Liver (tissue), 8 donors: ENCODE measurements at regions not wholly inside any gene's neighbourhood (a gene's known extent, or its start where the extent isn't known, plus 50 kb on each side); places are given as distances from the start of the nearest gene placed in this dataset.

ENCODE experiments used
- DNase-seq: peaks from one replicate; pipeline ENCODE4 v3.0.0-alpha.2; 2017; ENCODE audit warnings: low spot score
- H3K27ac ChIP-seq, 2 donors: one replicate each; pipeline ENCODE4 v1.7.0; 2013; ENCODE audit warnings: inconsistent platforms in 2 of 2, low read length in 2 of 2, control low read depth in 1 of 2, low read depth in 1 of 2, mild to moderate bottlenecking in 1 of 2
- H3K27me3 ChIP-seq, 4 donors: one replicate each; pipeline versions ENCODE4 v1.6.1 to v1.7.0; 2013; ENCODE audit warnings: low read length in 3 of 4, inconsistent platforms in 1 of 4, mild to moderate bottlenecking in 1 of 4, moderate library complexity in 1 of 4; ENCODE audit not compliant: control insufficient read depth in 4 of 4, insufficient read depth in 4 of 4
- H3K36me3 ChIP-seq, 4 donors: one replicate each; pipeline versions ENCODE4 v1.6.1 to v1.7.0; 2013; ENCODE audit warnings: low read length in 3 of 4, mild to moderate bottlenecking in 3 of 4, low read depth in 1 of 4, moderate library complexity in 1 of 4; ENCODE audit not compliant: control insufficient read depth in 4 of 4, insufficient read depth in 3 of 4
- H3K4me1 ChIP-seq, 4 donors: one replicate each; pipeline versions ENCODE4 v1.6.1 to v1.7.0; 2013; ENCODE audit warnings: low read length in 3 of 4, mild to moderate bottlenecking in 3 of 4, moderate library complexity in 1 of 4; ENCODE audit not compliant: control insufficient read depth in 4 of 4, insufficient read depth in 4 of 4
- H3K4me3 ChIP-seq, 3 donors: one replicate each; pipeline versions ENCODE4 v1.6.1 to v1.7.0; 2013; ENCODE audit warnings: low read length in 3 of 3, control low read depth in 1 of 3, low read depth in 1 of 3, mild to moderate bottlenecking in 1 of 3
- H3K9ac ChIP-seq, 2 donors: one replicate each; pipeline ENCODE4 v1.7.0; 2013; ENCODE audit warnings: low read length in 2 of 2, mild to moderate bottlenecking in 2 of 2, moderate library complexity in 2 of 2, control low read depth in 1 of 2, low read depth in 1 of 2
- H3K9me3 ChIP-seq, 4 donors: one replicate each; pipeline versions ENCODE4 v1.6.1 to v1.7.0; 2013; ENCODE audit warnings: low read length in 3 of 4; ENCODE audit not compliant: control insufficient read depth in 4 of 4
- CTCF ChIP-seq: fragments of 150-350 bp; IDR thresholded peaks from 2 replicates; pipeline ENCODE4 v1.5.1; 2017; ENCODE audit warnings: improper control_type of control experiment, low read depth, low read length; ENCODE audit not compliant: missing input control
- EGR1 ChIP-seq, 2 donors: IDR thresholded peaks; 2 replicates each; pipeline ENCODE4 v1.6.1; 2016 to 2018; ENCODE audit warnings: antibody characterized with exemption in 2 of 2, low read depth in 2 of 2
- FOXA1 ChIP-seq: IDR thresholded peaks from 2 replicates; pipeline ENCODE4 v1.6.1; 2016; ENCODE audit warnings: antibody characterized with exemption
- FOXA2 ChIP-seq: IDR thresholded peaks from 2 replicates; pipeline ENCODE4 v1.6.1; 2016; ENCODE audit warnings: antibody characterized with exemption
- GABPA ChIP-seq, 2 donors: IDR thresholded peaks in 1 of 2; conservative IDR thresholded peaks in 1 of 2; 2 replicates each; pipeline ENCODE4 v1.6.1; 2016; ENCODE audit warnings: antibody characterized with exemption in 2 of 2, mild to moderate bottlenecking in 1 of 2, moderate library complexity in 1 of 2
- HNF4A ChIP-seq, 2 donors: conservative IDR thresholded peaks; 2 replicates each; pipeline ENCODE4 v1.6.1; 2016; ENCODE audit warnings: antibody characterized with exemption in 2 of 2, mild to moderate bottlenecking in 2 of 2
- HNF4G ChIP-seq: IDR thresholded peaks from 2 replicates; pipeline ENCODE4 v1.6.1; 2016; ENCODE audit warnings: antibody characterized with exemption
- JUND ChIP-seq, 2 donors: IDR thresholded peaks; 2 replicates each; pipeline ENCODE4 v1.6.1; 2016; ENCODE audit warnings: antibody characterized with exemption in 2 of 2
- NR2F2 ChIP-seq: IDR thresholded peaks from 2 replicates; pipeline ENCODE4 v1.6.1; 2016; ENCODE audit warnings: antibody characterized with exemption
- RAD21 ChIP-seq, 2 donors: IDR thresholded peaks; 2 replicates each; pipeline ENCODE4 v1.6.1; 2016; ENCODE audit warnings: antibody characterized with exemption in 2 of 2, mild to moderate bottlenecking in 2 of 2
- RXRA ChIP-seq, 2 donors: IDR thresholded peaks; 2 replicates each; pipeline ENCODE4 v1.6.1; 2017 to 2018; ENCODE audit warnings: antibody characterized with exemption in 2 of 2, mild to moderate bottlenecking in 1 of 2
- SP1 ChIP-seq: IDR thresholded peaks from 2 replicates; pipeline ENCODE4 v1.6.1; 2018; ENCODE audit warnings: antibody characterized with exemption, mild to moderate bottlenecking
- TAF1 ChIP-seq: conservative IDR thresholded peaks from 2 replicates; pipeline ENCODE4 v1.6.1; 2016; ENCODE audit warnings: antibody characterized with exemption, mild to moderate bottlenecking
- YY1 ChIP-seq: IDR thresholded peaks from 2 replicates; pipeline ENCODE4 v1.6.1; 2016; ENCODE audit warnings: antibody characterized with exemption, mild to moderate bottlenecking
- WGBS: extraction: QIAGEN DNeasy Blood & Tissue Kit; methylation state at CpG from one replicate; pipeline ENCODE4 v1.1.7; 2013; 5-methylcytosine and 5-hydroxymethylcytosine counted together
- TF ChIP-seq, protein P1 (sequence below): IDR thresholded peaks from 2 replicates; pipeline ENCODE4 v1.6.1; 2016; ENCODE audit warnings: antibody characterized with exemption
- TF ChIP-seq, protein P2 (sequence below): IDR thresholded peaks from 2 replicates; pipeline ENCODE4 v1.6.1; 2016; ENCODE audit warnings: antibody characterized with exemption
- TF ChIP-seq, protein P3 (sequence below): IDR thresholded peaks from 2 replicates; pipeline ENCODE4 v1.6.1; 2016; ENCODE audit warnings: antibody characterized with exemption
- TF ChIP-seq, protein P4 (sequence below): IDR thresholded peaks from 2 replicates; pipeline ENCODE4 v1.6.1; 2016; ENCODE audit warnings: antibody characterized with exemption, mild to moderate bottlenecking
- donor health status: healthy.
- donor health status: healthy.
- donor health status: healthy.
- donor health status: healthy.
- donor health status: healthy.

DNA sequence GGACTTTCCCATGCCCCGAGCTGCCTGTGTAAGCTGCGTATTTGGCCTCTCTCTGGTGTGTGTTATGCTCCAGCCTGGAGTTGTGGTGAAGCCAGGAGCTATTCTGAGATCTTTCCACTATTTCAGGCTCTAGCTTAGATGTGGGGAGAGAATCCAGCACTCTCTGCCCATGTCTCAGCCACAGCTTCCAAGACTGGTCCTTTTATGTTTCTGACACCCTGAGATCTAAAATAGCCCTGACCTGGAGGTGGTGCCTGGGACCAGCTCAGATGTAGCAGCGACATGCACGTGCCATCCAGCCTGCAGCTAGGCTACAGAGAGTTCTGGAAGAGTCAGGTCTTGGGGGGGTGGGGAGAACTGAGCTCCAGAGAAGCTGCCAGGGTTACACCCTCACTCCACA is 76.5 kb downstream of the TENT5C start:
- H3K36me3 ChIP-seq, result no peaks in the 10 kb centered on the region
- no peak for DNase-seq
- H3K27me3 ChIP-seq, result no peaks in the 10 kb centered on the region
- WGBS, result 95% methylated on average over 4 of the region's 4 CpGs
- H3K9me3 ChIP-seq, result no peaks in the 10 kb centered on the region
- TF ChIP-seq EGR1 (IDR thresholded peaks at IDR 0.05; ENCODE audit: low read depth in 2 of 2) (no peak), JUND (IDR thresholded peaks at IDR 0.05) (no peak), FOXA2 (no peak), HNF4A (conservative IDR thresholded peaks at IDR 0.05) (no peak), SP1 (no peak), RAD21 (IDR thresholded peaks at IDR 0.05) (no peak), YY1 (no peak), TAF1 (no peak), NR2F2 (no peak), CTCF (no peak), HNF4G (no peak), FOXA1 (no peak), RXRA (IDR thresholded peaks at IDR 0.05) (no peak), GABPA (IDR thresholded peaks at IDR 0.05 in 1 of 2, conservative IDR thresholded peaks at IDR 0.05 in 1 of 2) (no peak)
- TF ChIP-seq, protein P1, sequence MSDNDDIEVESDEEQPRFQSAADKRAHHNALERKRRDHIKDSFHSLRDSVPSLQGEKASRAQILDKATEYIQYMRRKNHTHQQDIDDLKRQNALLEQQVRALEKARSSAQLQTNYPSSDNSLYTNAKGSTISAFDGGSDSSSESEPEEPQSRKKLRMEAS, result no peak
- TF ChIP-seq, protein P2, sequence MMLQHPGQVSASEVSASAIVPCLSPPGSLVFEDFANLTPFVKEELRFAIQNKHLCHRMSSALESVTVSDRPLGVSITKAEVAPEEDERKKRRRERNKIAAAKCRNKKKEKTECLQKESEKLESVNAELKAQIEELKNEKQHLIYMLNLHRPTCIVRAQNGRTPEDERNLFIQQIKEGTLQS, result no peak
- TF ChIP-seq, protein P3, sequence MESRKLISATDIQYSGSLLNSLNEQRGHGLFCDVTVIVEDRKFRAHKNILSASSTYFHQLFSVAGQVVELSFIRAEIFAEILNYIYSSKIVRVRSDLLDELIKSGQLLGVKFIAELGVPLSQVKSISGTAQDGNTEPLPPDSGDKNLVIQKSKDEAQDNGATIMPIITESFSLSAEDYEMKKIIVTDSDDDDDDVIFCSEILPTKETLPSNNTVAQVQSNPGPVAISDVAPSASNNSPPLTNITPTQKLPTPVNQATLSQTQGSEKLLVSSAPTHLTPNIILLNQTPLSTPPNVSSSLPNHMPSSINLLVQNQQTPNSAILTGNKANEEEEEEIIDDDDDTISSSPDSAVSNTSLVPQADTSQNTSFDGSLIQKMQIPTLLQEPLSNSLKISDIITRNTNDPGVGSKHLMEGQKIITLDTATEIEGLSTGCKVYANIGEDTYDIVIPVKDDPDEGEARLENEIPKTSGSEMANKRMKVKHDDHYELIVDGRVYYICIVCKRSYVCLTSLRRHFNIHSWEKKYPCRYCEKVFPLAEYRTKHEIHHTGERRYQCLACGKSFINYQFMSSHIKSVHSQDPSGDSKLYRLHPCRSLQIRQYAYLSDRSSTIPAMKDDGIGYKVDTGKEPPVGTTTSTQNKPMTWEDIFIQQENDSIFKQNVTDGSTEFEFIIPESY, result no peak
- TF ChIP-seq, protein P4, sequence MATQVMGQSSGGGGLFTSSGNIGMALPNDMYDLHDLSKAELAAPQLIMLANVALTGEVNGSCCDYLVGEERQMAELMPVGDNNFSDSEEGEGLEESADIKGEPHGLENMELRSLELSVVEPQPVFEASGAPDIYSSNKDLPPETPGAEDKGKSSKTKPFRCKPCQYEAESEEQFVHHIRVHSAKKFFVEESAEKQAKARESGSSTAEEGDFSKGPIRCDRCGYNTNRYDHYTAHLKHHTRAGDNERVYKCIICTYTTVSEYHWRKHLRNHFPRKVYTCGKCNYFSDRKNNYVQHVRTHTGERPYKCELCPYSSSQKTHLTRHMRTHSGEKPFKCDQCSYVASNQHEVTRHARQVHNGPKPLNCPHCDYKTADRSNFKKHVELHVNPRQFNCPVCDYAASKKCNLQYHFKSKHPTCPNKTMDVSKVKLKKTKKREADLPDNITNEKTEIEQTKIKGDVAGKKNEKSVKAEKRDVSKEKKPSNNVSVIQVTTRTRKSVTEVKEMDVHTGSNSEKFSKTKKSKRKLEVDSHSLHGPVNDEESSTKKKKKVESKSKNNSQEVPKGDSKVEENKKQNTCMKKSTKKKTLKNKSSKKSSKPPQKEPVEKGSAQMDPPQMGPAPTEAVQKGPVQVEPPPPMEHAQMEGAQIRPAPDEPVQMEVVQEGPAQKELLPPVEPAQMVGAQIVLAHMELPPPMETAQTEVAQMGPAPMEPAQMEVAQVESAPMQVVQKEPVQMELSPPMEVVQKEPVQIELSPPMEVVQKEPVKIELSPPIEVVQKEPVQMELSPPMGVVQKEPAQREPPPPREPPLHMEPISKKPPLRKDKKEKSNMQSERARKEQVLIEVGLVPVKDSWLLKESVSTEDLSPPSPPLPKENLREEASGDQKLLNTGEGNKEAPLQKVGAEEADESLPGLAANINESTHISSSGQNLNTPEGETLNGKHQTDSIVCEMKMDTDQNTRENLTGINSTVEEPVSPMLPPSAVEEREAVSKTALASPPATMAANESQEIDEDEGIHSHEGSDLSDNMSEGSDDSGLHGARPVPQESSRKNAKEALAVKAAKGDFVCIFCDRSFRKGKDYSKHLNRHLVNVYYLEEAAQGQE, result no peak
- no peak overlapping the region for H3K27ac ChIP-seq
- H3K9ac ChIP-seq, result no peak overlapping the region
- H3K4me3 ChIP-seq, result no peak overlapping the region
- H3K4me1 ChIP-seq, result no peaks in the 10 kb centered on the region
